C4-2B (cell line): ENCODE measurements at regions not wholly inside any gene's neighbourhood (a gene's known extent, or its start where the extent isn't known, plus 50 kb on each side); places are given as distances from the start of the nearest gene placed in this dataset.

Source experiments
- CTCF ChIP-seq: fragments of 450-650 bp; conservative IDR thresholded peaks from 2 replicates; pipeline ENCODE4 v1.5.1; 2017; ENCODE audit warnings: mild to moderate bottlenecking
- ZFX ChIP-seq: fragments of 450-650 bp; IDR thresholded peaks from 2 replicates; pipeline ENCODE4 v1.6.1; 2017

GRCh38 chr10:64329510-64329909 is 808.3 kb downstream of the REEP3 start:
- TF ChIP-seq CTCF (no peak), ZFX (no peak)
